GM12874 (cell line): ENCODE measurements at regions not wholly inside any gene's neighbourhood (a gene's known extent, or its start where the extent isn't known, plus 50 kb on each side); places are given as distances from the start of the nearest gene placed in this dataset.

Source experiments
- TF ChIP-seq, protein P1 (sequence below): IDR thresholded peaks from 2 replicates; pipeline ENCODE4 v1.5.1; 2011; ENCODE audit warnings: low read depth, mild to moderate bottlenecking, control low read depth, low read length, moderate library complexity; ENCODE audit not compliant: insufficient read depth

DNA sequence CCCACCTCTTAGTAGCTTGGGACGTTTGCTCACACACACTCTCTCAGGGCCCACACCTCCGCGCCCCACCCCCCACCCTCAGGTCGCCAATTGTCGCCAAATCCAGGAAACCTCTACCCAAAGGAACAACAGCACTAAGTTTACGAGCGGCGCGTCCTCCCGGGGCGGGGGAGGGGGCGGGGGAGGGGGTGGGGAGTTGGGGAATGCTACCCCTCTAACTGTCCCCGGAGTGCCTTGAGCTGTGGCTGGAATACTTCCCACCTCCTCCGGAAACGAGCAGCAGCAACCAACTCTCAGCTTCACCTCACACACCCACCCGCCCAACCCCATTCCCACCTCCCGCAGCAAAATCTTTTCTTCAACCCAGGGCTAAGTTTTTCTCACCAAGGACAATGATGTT is 135.6 kb upstream of the ZIC3 start:
- TF ChIP-seq, protein P1, sequence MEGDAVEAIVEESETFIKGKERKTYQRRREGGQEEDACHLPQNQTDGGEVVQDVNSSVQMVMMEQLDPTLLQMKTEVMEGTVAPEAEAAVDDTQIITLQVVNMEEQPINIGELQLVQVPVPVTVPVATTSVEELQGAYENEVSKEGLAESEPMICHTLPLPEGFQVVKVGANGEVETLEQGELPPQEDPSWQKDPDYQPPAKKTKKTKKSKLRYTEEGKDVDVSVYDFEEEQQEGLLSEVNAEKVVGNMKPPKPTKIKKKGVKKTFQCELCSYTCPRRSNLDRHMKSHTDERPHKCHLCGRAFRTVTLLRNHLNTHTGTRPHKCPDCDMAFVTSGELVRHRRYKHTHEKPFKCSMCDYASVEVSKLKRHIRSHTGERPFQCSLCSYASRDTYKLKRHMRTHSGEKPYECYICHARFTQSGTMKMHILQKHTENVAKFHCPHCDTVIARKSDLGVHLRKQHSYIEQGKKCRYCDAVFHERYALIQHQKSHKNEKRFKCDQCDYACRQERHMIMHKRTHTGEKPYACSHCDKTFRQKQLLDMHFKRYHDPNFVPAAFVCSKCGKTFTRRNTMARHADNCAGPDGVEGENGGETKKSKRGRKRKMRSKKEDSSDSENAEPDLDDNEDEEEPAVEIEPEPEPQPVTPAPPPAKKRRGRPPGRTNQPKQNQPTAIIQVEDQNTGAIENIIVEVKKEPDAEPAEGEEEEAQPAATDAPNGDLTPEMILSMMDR: no peak

DNA sequence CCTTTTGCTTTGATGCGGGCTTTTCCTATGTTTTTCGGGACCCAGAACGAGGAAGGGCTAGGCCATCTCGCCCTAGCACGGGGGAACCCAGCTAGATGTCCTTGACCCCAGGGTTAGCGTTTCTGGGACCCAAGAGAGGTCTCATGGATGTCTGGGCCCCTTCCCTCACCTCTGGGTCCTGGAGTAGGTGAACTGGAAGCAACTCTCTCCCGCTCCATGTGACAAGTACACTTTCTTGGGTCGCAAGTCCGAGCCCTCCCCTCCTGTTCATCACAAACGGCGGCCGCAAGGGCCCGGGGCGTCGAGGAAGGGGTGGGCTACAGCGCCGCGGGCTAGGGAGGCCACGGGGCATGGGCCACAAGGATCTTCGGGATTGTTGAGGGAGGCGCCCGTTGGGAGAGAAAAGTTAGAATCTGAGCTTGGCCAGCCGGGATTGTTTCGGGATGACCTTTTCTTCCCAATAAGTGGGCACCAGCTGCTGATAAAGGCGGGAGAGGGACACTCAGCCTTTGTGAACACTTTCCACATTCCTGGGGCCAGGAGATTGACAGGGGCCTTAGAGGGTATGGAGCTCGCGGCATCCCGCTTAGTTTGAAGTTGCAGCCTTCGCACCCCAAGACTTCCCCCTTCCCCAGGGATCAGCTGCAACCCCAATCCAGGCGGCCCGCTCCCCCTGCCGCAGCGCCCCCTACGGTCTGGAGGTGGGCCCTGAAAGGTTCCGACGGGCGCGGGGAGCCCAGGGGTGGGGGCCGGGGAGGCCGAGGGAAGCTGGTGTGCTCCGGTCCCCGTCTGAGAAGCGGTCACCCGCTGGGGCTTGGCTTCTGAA is 136.9 kb upstream of the ZIC3 start:
- TF ChIP-seq, protein P1: no peak

DNA sequence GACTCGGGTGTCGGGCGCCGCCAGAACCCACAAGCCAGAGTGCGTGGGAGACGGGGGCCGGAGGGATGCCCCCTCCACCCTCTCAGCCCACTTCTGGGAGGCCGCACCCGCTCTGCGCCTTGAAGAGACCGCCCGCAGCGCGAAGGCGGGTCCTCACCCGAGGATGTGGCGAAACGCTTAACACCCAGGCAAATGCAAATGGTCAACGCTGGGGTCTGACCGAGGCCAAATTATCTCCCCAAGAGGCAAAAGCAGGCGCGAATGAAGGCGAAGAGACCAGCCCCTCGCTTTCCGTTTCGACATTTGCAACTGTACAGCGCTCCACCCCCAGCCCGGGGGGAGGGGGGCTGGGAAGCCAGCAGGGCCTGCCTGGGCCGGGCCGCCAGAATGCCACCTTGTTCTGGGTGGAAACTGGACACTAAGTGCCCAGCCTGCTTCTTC is 137.7 kb upstream of the ZIC3 start:
- TF ChIP-seq, protein P1: no peak

DNA sequence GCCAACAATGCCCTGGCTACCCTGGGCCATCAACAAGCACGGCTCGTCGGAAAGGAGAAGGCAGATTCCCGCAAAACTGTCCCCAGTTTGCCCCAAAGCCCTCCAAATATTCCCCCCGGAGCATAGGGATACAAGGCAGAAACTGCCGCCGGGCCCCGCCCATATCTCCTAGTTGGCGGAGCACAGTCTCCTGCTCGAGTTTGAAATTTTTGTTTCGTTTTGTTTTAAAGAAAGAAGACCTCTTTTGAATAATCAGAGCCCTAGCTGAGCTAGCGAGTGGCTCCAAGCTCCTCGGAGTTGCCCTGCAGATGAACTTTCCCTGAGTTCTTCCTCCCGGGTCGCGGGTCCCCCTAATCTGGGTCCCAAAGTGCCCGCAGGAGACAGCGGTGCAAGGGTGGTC is 138.1 kb upstream of the ZIC3 start:
- TF ChIP-seq, protein P1: no peak

DNA sequence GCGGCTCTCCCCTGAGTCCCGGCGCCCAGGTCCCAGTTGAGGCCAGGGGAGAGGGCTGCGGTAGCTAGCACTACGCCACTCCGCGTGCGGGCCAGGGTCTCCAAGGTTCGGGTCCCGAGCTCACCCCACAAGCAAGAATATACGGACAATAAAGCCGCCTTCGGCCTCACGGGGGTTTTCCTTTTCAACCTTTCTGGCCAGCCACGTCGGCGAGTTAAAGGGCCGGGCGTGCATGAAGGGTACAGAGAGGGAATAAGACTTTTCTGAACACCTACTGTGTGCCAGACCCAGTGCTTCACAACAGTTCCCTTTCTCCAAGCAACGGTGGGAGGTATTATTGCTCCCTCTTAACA is 138.5 kb upstream of the ZIC3 start:
- TF ChIP-seq, protein P1: no peak

DNA sequence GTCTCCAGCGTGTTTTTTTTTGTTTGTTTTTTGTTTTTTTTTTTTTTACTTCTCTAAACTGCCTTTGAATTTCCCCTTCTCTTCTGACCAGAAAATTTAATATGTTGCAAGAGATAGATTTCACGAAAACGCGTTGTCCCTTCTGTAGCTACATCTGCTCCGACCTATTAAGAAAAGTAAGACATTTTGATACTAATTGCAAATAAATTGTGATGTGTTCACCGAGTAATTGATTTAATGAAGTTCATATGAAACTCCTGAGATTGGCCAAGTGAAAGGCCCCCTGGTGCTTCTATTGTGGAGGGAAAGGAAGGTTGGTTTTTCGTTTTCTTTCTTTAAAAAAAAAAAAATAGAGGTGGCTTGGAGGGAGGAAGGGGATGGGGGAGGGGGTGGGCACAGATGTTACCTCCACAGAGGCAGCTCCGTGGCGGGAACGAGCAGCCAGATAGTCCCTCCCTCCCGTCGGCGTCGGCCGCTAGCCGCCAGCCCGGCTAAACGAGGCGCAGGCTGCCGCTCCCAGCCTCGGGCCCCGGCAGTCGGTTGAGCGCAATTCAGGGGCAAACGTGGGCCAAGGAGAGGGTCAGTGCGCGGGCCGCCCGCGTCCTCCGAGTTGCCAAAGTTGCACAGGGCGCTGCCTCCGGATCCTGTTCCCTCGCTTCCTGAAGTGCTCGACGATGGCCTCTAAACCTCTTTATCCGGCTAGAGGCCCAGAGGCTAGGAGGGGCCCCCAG is 139.1 kb upstream of the ZIC3 start:
- TF ChIP-seq, protein P1: no peak

DNA sequence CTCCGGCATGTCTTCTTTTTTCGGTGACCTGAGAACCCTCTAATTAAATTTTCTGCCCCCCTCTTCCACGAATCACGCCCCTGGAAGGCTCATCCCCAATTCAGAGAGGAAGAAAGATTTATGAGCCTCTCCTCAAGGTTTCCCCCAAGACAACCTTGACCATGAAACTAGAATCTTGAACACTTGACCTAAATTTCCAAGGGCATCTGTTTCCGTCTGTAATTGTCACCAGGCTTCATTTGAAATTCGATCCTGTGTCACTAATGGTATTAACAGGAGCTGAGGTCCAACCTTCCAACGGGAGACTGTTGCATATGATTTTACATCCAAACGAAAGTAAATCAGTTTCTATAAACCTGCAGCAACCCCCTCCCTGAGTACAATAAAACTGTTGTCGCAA is 139.9 kb upstream of the ZIC3 start:
- TF ChIP-seq, protein P1: no peak
